MM.1S (cell line): ENCODE measurements at regions not wholly inside any gene's neighbourhood (a gene's known extent, or its start where the extent isn't known, plus 50 kb on each side); places are given as distances from the start of the nearest gene placed in this dataset.

Source experiments
- DNase-seq: peaks from one replicate; pipeline ENCODE4 v3.0.0-alpha.2; 2015
- H2AFZ ChIP-seq: fragments of 300-600 bp; sonication (generic); 2 replicates; pipeline ENCODE4 v1.6.0; 2016; ENCODE audit warnings: antibody characterized with exemption, low read length
- H3F3A ChIP-seq: fragments of 300-600 bp; sonication (generic); 2 replicates; pipeline ENCODE4 v1.6.1; 2016; ENCODE audit warnings: mild to moderate bottlenecking, antibody characterized with exemption, low read length, moderate library complexity, mixed read lengths; ENCODE audit not compliant: insufficient read depth
- H3K27ac ChIP-seq: fragments of 300-600 bp; sonication (generic); 2 replicates; pipeline ENCODE4 v1.5.1; 2016; ENCODE audit warnings: mild to moderate bottlenecking, low read length
- H3K27me3 ChIP-seq: fragments of 300-600 bp; sonication (generic); replicated peaks from 2 replicates; pipeline ENCODE4 v1.6.0; 2016; ENCODE audit warnings: low read length; ENCODE audit not compliant: insufficient read depth
- H3K36me3 ChIP-seq: fragments of 300-600 bp; sonication (generic); replicated peaks from 2 replicates; pipeline ENCODE4 v1.6.1; 2016; ENCODE audit warnings: mild to moderate bottlenecking, low read length, mixed read lengths; ENCODE audit not compliant: insufficient read depth
- H3K4me1 ChIP-seq: fragments of 300-600 bp; sonication (generic); 2 replicates; pipeline ENCODE4 v1.6.1; 2016; ENCODE audit warnings: low read length, mixed read lengths
- H3K4me2 ChIP-seq: fragments of 300-600 bp; sonication (generic); 2 replicates; pipeline ENCODE4 v1.6.0; 2016; ENCODE audit warnings: low read depth, low read length
- H3K4me3 ChIP-seq: fragments of 300-600 bp; sonication (generic); 2 replicates; pipeline ENCODE4 v1.5.1; 2016; ENCODE audit warnings: low read length, mixed read lengths
- H3K79me2 ChIP-seq: fragments of 300-600 bp; sonication (generic); 2 replicates; pipeline ENCODE4 v1.6.1; 2016; ENCODE audit warnings: mixed run types, low read length, mixed read lengths
- H3K9ac ChIP-seq: fragments of 300-600 bp; sonication (generic); 2 replicates; pipeline ENCODE4 v1.6.1; 2016; ENCODE audit warnings: low read length, mixed read lengths
- H3K9me2 ChIP-seq: fragments of 300-600 bp; sonication (generic); replicated peaks from 2 replicates; pipeline ENCODE4 v1.6.1; 2016; ENCODE audit warnings: mild to moderate bottlenecking, low read length, mixed read lengths; ENCODE audit not compliant: insufficient read depth
- H3K9me3 ChIP-seq: fragments of 300-600 bp; sonication (generic); replicated peaks from 2 replicates; pipeline ENCODE4 v1.6.1; 2016; ENCODE audit warnings: mild to moderate bottlenecking, low read length, mixed read lengths; ENCODE audit not compliant: insufficient read depth
- H4K20me1 ChIP-seq: fragments of 300-600 bp; sonication (generic); 2 replicates; pipeline ENCODE4 v1.6.1; 2016; ENCODE audit warnings: mild to moderate bottlenecking, low read length, moderate library complexity, mixed read lengths; ENCODE audit not compliant: insufficient read depth
- EZH2 ChIP-seq: fragments of 300-600 bp; sonication (generic); optimal IDR thresholded peaks from 2 replicates; pipeline ENCODE3; 2017; ENCODE audit warnings: low read depth, mild to moderate bottlenecking, antibody characterized with exemption, low read length, mixed read lengths
- EZH2phosphoT487 ChIP-seq: fragments of 300-600 bp; sonication (generic); IDR thresholded peaks from 2 replicates; pipeline ENCODE4 v1.6.1; 2018; ENCODE audit warnings: antibody characterized with exemption, low read length
- TF ChIP-seq, protein P1 (sequence below): fragments of 300-600 bp; sonication (generic); IDR thresholded peaks from 2 replicates; pipeline ENCODE4 v1.5.1; 2016; ENCODE audit warnings: antibody characterized with exemption, low read length, mixed read lengths

DNA sequence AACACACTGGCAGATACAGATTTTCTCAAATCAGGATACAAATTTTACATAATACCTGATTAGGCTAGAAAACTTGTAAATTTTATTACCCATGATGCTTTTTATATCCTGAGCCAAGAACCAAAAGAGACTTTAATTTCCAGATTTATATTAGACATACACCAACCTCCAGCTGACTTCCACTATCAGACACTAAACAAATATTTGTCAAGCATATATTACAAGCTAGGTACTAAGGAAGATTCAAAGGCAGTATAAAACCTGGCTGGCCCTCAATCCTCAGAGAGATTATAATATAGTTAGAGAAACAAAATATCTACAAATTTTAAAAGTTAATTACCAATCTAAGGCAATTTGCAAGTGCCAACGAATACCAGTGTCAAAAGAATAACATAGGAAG, 357.8 kb upstream of the F9 start:
- H3K27ac ChIP-seq: no peak overlapping the region
- no peak for TF ChIP-seq EZH2
- TF ChIP-seq, protein P1, sequence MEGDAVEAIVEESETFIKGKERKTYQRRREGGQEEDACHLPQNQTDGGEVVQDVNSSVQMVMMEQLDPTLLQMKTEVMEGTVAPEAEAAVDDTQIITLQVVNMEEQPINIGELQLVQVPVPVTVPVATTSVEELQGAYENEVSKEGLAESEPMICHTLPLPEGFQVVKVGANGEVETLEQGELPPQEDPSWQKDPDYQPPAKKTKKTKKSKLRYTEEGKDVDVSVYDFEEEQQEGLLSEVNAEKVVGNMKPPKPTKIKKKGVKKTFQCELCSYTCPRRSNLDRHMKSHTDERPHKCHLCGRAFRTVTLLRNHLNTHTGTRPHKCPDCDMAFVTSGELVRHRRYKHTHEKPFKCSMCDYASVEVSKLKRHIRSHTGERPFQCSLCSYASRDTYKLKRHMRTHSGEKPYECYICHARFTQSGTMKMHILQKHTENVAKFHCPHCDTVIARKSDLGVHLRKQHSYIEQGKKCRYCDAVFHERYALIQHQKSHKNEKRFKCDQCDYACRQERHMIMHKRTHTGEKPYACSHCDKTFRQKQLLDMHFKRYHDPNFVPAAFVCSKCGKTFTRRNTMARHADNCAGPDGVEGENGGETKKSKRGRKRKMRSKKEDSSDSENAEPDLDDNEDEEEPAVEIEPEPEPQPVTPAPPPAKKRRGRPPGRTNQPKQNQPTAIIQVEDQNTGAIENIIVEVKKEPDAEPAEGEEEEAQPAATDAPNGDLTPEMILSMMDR: no peak
- no peak for TF ChIP-seq EZH2phosphoT487
- H3K4me3 ChIP-seq: no peak overlapping the region
- H3K4me2 ChIP-seq: no peak overlapping the region
- no peak overlapping the region for H3K9ac ChIP-seq
- no peaks in the 10 kb centered on the region for H3K9me3 ChIP-seq
- no peak overlapping the region for H2AFZ ChIP-seq
- H3K79me2 ChIP-seq: no peaks in the 10 kb centered on the region
- H4K20me1 ChIP-seq: no peaks in the 10 kb centered on the region
- no peaks in the 10 kb centered on the region for H3F3A ChIP-seq
- DNase-seq: no peak
- H3K27me3 ChIP-seq: no peaks in the 10 kb centered on the region
- no peaks in the 10 kb centered on the region for H3K4me1 ChIP-seq
- H3K9me2 ChIP-seq: no peaks in the 10 kb centered on the region
- no peaks in the 10 kb centered on the region for H3K36me3 ChIP-seq

GRCh38 chrX:139170526-139171173, 359.9 kb upstream of the F9 start:
- no peak for TF ChIP-seq EZH2
- TF ChIP-seq, protein P1: no peak
- TF ChIP-seq EZH2phosphoT487: no peak

GRCh38 chrX:139167282-139167681, 363.3 kb upstream of the F9 start:
- no peak overlapping the region for H3K9ac ChIP-seq
- H3K36me3 ChIP-seq: no peaks in the 10 kb centered on the region
- H3K27me3 ChIP-seq: no peaks in the 10 kb centered on the region
- H4K20me1 ChIP-seq: no peaks in the 10 kb centered on the region
- H3K4me1 ChIP-seq: no peaks in the 10 kb centered on the region
- DNase-seq: no peak
- no peak overlapping the region for H2AFZ ChIP-seq
- H3K4me3 ChIP-seq: no peak overlapping the region
- H3K9me2 ChIP-seq: no peaks in the 10 kb centered on the region
- no peaks in the 10 kb centered on the region for H3K79me2 ChIP-seq
- TF ChIP-seq, protein P1: no peak
- TF ChIP-seq EZH2 (no peak), EZH2phosphoT487 (no peak)
- H3K4me2 ChIP-seq: no peak overlapping the region
- no peak overlapping the region for H3K27ac ChIP-seq
- no peaks in the 10 kb centered on the region for H3F3A ChIP-seq
- no peaks in the 10 kb centered on the region for H3K9me3 ChIP-seq

More at GRCh38 chrX:139170526-139171173, 359.9 kb upstream of the F9 start:
- no peak for DNase-seq
- no peaks in the 10 kb centered on the region for H3K9me2 ChIP-seq
- no peak overlapping the region for H3K4me3 ChIP-seq
- H3K27me3 ChIP-seq: no peaks in the 10 kb centered on the region
- H3K79me2 ChIP-seq: no peaks in the 10 kb centered on the region
- H3K9me3 ChIP-seq: no peaks in the 10 kb centered on the region
- H3K4me2 ChIP-seq: no peak overlapping the region
- no peak overlapping the region for H3K9ac ChIP-seq
- H3K4me1 ChIP-seq: no peaks in the 10 kb centered on the region
- H3F3A ChIP-seq: no peaks in the 10 kb centered on the region
- no peaks in the 10 kb centered on the region for H4K20me1 ChIP-seq
- no peak overlapping the region for H2AFZ ChIP-seq
- H3K36me3 ChIP-seq: no peaks in the 10 kb centered on the region
- no peak overlapping the region for H3K27ac ChIP-seq
